ENCODE measurements at regions not wholly inside any gene's neighbourhood (a gene's known extent, or its start where the extent isn't known, plus 50 kb on each side); places are given as distances from the start of the nearest gene placed in this dataset.

DNA sequence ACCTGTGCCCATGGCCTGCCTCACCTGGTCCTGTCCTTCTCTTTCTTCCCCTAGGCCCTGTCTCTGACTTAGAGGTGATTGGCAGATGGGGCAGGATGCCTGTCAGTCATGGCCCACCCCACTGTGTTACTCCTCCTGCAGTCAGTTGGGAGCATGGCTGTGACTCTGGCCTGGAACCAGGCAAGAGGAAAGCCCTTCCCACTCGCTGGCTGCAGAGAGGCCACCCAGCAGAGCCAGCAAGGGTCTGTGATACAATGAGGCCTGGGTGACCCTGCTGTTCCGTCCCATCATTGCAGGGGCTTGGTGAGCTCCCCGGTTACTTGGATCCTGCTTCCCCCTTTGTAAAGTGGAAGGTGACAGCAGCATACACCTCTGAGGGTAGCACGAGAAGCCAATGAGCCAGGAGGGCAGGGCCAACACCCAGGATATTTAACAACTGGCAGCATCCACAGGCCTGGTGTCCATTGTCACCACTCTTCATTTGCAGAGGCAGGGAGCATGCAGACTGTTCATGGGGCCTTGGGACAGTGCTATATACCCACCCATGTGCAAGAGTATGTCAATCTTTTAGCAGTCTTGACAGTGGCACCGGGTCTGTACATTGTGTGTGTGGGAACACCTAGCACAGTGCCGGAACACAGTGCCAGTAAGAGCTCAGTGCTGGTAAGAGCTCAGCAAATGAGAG lies 191.0 kb upstream of the C1orf174 start:
- DNase-seq: no peak

DNA sequence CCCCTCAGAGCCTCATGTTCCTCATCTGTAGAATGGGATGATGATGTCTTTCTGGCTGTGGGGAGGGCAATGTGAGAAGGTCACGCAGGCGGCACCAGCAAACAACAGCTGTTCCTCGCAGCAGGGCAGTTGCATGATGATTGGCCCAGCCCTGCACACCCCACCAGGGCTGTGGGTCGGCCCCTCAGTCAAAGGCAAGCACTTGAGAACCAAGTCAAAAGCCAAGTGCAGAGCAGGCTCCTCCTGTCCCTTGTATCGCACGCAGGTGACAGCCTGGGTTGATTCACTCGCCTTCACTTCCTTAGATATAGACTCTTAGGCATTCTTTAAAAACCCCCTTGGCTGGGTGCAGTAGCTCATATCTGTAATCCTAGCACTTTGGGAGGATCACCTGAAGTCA lies 191.9 kb upstream of the C1orf174 start:
- no peak for DNase-seq

DNA sequence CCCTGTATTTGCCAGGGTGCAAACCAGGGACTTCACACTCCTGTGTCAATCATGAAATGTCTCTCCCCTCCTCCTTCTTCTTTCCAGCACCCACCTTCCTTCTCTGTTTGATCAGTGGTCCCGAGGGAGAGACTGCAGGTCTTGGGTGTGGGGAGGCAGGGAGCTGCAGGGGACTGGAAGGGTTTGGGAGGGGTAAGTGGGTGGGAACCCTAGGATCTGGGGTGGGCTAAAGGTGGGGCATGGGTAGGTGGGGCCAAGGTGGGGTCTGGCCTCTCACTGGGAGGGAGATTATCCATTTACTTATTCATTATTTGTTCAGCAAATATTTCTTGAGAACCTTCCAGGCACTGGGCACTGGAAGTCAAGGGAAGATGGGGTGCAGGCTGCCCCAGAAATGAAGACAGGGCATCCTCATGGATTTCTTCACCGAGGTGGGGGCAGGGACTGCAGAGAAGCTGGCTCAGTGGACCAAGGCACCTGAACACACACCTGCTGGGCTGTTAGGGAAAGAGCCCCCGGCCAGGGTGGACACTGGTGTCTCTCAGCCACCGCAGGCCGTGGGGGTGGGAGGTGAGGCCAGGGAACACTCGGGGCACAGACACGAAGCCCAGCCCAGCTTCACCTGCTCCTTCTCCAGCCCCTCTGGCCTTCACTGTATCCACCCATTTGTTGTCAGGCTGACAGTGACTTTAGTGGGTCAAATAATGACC lies 193.9 kb upstream of the C1orf174 start:
- DNase-seq: no peak

DNA sequence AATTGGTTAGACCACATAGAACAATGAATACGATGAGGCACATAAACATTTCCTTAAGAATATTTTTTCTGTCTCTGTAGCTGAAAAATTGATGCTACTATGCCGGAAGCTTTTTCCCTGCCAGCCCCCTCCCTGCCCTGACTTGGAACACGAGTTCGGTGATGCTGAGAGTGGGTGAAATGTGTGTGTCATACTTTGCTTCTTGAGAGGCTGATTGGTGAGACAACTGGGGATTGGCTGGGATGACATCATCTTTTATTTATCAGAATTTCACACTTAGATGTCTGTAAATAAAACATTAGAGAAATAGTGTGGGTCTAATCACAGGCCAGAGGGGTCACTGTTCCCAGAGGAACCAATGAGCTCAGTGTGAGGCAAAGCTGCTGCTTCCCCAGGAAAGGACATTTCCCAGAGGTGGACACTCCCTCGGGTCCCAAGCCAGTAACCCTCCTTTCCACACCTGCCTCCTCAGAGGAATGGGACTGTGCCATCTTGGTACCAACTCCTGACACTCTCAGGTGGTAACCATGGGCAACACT lies 195.4 kb upstream of the C1orf174 start:
- DNase-seq: no peak

DNA sequence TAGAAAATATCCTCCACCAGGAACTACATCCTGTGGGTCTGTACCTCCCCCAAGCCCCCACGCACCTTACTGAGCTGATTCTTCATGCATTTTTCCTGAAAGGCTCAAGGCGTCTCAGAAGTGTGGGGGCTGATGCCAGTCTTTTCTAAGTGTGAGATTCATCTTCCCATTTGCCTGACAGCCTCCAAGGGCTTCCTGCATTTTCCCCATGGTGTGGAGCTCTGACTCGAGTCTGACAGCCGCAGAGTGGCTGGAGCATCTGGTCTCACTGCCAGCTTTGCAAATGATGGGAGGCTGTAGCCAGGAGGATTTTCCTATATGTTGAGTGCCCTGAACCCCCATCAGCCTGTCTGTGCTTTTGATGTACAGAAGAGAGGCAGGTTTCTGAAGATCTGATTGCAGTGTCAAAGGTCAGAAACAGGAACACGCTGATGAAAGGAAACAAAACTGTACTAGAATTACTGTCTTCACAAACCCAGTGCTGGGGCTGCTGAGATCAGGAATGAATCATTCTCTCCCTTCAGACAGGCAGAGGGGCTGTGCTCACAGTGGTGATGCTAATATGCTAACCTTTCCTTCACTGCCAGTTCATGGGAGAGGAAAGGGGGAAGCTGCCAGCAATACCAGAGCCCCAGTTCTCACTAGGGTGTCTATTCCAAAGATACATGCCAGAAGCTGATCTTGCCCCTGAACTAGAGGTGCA lies 201.5 kb upstream of the C1orf174 start:
- no peak for DNase-seq

DNA sequence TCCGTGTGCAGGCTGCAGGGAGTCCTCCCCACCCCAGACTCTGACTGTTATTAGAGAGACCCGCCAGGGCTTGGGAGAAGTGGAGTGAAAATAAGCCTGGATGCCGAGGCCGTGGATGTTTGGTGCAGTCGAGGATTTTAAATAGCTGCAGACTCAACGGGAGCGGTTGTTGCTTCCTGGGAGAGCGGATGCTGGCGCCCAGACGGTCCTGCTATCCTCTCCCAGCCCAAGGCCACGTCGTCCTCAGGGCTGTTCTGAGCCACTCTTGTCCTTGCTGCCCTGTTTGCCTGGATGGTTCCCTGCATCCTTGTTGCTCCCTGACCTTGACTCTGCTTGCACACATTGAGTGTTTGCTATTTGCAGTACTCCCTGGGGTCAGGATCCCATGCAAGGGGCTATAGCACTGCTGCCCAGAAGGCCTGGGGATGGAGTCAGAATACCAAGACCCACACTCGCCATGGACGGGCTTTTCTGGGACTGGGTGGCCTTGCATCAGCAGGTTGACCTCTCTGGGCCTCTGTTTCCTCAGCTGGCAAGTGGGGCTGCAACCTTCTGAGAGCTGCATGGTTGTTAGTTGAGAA lies 205.3 kb upstream of the C1orf174 start:
- DNase-seq: no peak

DNA sequence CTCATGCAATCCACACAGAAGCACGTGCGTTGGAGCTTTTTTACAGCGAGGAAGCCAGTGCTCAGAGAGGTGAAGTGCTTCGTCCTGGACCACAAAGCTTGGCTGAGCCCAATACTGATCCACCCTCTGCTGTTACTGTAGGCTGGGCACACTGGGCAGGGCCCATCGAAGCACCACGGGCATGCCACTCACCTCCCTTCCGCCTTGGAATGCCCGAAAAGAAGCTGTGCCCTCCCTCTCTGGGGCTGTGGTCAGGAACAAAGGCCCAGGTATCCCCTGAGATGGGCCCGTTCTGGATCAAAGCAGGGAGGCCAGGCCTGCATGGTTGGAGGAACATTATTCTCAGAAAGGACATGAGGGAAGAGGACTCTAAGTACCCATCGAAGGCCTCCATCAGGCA lies 206.7 kb upstream of the C1orf174 start:
- no peak for DNase-seq

DNA sequence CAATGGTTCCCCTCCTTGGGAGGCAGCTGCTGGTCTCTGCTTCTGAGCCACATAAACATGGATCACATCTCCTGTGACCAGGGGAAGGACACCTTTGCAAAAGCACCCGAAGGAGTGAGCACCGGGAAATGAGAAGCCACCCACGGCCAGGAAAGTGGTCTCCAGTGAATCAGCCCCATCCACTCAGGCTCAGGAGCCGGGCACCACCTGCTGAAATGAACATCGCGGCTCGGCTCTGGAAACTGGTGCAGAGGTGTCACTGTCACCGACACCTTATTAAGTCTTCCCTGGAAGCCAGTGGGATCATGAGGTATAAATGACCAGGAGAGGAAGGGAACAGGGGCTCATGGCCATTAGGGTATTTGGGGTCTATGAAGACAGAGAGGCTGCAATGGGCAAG lies 207.2 kb upstream of the C1orf174 start:
- no peak for DNase-seq

DNA sequence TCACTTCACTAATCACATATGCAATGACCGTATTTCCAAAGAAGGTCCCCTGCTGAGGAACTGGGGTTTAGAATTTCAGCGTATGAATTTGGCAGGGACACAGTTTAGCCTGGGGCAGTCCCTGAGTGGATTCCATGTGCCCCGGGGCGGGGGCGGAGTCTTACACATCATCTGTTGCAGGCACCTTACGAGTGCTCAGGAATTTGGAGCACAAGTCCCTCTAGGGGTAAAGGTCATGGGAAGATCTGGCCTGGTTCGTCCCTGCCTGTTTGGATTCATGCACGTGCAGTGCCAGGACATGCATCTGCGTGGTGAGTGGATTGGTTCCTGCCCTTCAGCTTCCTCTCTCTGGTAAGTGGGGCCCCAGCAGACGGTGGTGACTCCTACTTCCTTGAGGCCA lies 208.3 kb upstream of the C1orf174 start:
- DNase-seq: no peak

DNA sequence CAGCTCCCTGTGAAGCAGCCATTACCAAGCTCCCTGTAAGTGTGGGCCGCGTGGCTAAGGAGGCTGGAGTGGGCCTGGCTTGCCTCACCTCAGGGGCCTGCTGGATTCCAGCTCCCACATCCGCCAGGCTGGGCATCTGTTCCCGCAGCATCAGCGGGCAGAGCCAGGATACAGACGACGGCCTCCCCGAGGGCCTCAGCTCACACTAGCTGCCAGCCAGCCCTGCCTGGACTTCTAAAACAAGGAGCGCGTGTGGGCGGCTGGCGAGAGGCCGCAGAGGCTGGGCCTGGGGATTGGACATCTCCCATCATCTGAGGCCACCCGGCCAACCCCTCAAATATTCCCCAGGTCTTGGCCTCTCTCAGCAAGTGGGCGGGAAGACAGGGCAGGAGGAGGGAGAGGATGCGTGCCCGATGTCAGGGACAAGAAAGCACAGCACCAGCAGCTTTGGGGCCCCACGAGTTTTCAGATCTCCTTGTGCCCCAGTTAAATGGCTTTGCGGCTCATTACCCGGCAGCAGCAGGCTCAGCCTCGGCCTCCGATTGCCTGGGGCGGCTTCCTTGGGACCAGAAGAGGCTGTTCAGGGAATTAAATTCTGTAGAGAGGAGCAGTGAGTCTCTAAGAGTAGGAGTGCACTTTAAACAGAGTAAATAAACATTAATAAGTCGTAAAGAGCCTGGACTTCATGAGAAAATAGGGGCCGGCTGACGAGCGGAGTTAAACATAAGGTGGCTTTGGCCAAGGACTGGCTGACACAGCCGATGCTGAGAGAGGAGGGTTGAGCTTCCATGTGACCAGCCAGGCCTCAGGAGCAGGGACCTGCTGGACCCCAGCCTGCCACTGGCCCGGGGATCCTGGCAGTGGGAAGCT lies 208.9 kb upstream of the C1orf174 start:
- no peak for DNase-seq

DNA sequence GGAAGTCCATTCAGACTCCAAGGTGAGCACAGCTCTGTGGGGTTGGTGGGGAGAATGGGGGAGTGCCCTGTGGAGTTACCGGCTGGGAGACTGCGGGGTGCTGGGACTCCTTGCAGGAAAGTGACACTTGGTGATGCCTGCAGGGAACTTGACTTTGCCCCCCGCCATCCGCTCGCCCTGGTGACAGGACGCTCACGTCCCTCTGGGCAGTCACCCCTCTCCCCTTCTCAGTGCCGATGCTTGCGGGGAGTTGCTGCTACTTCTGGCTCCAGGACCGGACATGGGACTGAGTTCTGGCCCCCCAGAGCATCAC lies 209.5 kb upstream of the C1orf174 start:
- no peak for DNase-seq

DNA sequence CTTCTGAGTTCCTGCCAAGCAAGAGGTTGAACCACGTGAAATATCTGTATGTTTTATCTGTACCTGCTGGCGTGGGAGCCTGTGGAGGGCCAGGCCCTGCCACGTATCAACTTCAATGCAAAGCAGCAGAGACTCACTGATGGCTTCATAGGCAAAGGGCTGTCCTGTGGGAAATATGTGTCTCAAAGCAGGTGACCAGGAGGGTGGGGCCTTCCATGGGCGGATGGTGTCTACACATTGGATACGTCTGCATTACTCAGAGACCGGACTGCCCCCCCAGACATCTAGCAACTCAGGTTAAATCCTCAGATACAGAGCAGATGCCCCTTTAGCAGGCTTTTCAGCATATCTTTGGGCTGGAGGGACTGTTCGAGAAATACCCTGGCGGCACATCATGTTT lies 210.8 kb upstream of the C1orf174 start:
- no peak for DNase-seq

DNA sequence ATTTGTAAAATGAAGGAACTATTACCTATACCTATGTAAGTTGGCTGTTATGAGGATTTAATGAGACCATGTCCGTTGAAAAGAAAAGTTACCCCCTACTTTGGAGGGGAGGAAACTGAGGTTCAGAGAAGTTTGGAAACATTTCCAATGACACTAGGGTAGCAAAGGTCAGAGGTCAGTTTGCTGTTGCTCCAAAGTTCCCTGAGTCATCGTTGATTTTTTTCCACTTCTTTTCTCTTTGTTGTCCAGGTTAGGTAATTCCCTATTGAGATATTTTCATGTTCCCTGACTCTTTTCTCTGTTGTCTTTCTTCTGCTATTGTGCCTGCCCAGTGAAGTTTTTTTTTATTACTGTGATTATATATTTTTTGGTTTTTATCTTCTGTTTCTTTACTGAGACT lies 213.8 kb upstream of the C1orf174 start:
- no peak for DNase-seq

DNA sequence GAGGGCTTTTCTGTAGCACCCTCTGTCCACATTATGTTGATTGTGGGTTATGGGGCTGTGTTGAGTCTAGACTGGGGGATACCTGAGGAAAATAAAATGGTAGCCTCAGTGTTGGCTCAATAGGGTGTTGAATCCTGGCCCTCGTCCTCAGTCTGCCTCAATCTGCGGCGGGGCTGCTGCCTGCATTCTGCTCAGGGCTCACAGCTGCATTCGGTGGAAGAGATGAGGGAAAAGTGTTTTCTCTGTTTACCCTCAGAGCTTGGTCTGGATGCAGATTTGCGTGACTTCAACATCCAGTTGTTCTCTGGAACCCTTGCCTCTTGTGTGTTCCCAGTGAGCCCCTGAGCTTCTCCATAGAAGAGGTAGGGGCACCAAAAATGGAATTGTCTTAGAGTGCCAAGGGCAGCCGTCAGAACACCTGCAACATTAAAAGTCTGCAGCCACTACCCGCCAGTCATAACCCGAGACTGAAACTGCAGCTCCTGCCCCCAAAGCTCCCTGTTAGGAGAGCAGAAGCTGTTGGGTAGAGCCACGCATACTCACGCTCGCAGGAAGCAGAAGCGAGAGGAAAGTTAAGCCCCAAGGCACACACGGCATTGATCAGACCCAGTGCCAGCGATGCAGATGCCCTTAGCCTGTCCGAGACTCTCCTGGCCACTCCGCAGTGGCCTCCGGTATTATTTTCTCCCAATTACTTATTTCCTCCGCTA lies 215.3 kb upstream of the C1orf174 start:
- DNase-seq: no peak

DNA sequence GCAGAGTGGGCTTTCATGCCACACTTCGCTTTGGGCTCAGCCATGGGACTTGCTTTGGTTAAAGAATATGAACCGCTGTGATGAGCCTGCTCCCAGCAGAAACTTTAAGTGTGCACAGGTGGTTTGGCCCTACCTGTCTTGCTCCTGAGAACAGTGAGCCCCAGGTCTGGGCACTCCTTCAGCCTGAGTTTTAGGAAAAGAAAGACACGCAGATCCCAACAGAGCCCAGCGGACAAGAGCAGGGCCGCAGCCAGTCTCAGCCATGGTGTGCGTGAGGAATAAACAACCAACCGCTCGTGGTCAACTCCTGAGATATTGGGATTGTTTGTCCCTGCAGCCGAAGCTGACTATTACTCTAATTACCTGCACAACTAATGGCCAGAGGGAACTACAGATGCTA lies 217.1 kb upstream of the C1orf174 start:
- DNase-seq: no peak

DNA sequence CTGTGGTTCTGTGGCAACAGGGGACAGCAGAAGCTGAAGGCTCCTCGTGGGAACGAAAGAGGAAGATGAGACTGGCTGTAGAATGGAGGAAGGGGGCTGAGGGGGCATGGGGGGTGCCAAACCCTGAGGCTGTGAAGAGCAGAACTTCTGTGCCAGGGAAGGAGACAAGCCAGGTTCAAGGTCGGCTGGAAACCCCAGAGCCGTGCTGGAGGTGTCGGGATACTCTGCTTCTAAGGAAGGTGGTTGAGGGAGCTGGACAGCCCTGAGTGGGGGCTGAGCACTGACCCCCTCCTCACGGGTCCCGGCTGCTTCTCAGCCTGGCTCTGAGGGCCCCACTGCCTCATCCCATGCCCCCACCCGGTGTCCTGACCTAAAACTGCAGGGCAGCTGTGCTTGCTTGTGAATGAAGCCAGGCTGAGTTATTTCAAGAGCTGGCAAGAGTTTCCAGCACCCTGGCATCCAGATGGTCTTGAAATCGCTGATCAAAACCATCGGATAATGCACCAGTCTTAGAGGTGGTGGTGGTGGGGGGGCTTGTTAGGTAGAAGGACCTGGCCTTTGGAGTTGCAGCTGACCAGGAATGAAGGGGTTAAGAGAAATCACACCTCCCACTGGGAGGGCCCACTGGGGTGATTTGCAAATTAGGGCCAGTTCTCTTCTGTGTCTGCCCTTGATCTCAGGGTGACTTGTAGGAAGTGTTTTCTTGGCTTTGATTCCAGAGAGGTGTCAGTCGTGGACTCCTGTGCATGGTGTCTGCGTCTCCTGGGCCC lies 218.9 kb upstream of the C1orf174 start:
- no peak for DNase-seq

DNA sequence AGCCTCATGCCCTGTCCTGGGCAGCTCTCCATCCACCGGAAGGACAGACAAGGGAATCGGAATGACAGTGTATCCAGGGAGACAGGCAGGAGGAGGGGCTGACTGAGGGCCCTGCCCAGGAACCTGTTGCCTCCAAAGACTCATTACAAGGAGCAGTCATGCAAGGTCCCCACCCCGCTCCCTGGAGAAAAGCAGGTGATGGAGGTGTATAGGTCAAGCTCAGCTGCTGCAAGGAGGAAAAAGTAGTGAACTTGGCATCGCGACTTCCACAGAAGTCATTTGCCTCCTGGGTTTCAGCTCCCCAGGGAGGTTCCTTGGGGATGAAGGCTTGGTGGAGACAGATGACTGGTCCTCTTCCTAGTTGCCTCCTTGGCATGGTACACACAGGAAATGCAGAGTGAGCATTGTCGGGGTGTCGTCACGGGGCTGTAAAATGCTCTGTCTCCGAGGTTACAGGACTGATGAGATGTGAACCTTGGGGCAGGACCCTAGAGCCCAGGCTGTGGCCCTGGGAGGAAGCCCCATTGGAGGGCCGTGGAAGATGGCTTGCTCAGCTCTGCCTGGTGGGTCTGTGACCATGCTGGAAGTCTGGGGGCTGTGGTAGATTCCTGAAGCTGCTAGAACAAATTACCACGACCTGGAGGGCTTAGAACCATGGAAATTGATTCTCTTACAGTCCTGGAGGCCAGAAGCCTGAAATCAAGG lies 219.6 kb upstream of the C1orf174 start:
- no peak for DNase-seq

DNA sequence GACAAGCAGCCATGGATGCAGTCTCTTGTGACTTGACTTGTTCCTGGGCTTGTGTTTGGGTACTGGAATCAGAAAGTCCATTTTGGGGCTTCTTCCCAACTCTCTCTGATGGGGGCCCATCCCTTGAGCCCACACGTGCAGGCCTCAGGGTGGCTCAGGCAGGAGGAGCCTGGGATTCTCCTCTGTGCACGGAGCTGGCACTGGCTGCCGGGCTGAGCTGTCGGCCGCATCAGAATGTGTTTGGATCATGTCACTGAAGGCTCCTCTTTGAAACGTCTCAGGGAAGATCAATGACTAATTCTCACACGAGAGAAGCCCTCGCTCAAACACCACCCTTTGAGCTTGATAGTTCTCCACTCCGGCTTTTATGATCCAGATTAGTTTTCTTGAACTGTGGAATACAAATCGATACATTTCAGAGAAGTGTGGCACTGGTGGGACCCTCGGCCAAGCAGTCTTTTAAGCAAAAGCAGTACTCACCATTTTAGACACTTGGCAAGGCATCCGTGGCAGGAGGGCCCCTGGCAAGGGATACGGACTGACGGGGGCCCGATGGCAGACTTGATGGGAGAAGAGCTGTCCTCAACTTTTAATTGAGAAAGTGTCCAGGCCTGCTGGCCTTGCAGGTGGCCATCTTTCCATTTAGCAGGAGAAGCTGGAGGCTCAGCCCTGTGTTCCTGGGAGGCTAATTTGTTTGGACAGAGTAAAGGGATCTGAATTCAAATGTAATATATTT lies 220.7 kb upstream of the C1orf174 start:
- DNase-seq: no peak

DNA sequence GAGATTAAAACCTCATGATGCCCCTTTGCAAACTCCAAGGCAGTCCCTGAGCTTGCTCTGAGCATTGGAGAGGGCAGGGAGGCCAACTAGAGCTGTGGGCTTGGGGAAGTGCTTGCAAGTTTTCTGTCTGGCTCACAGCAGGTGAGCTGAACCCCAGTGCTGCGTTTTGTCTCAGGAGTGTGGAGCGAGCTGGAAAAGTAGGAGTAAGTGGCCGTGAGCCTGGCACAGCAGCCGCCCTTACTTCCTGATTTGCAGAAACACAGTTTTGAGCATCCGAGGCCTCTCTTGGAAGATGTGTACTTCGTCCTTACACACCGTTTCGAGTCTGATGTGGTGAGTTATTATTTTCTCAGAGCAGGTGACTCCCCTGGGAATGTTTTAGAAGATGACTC lies 221.2 kb upstream of the C1orf174 start:
- no peak for DNase-seq

Measured in activated T-cell treated with anti-CD3 and anti-CD28 coated beads, Interleukin-2, amount 50 U/mL, for 48 hours (primary cell).